NT2/D1 (cell line): ENCODE measurements at regions not wholly inside any gene's neighbourhood (a gene's known extent, or its start where the extent isn't known, plus 50 kb on each side); places are given as distances from the start of the nearest gene placed in this dataset.

Experiments
- SUZ12 ChIP-seq: IDR thresholded peaks from 2 replicates; pipeline ENCODE4 v1.6.1; 2011; ENCODE audit not compliant: insufficient read length, insufficient read depth; ENCODE audit errors: extremely low read depth
- YY1 ChIP-seq: IDR thresholded peaks from 2 replicates; pipeline ENCODE4 v1.6.1; 2011; ENCODE audit not compliant: insufficient read length, insufficient read depth
- ZNF274 ChIP-seq: IDR thresholded peaks from 2 replicates; pipeline ENCODE4 v1.6.1; 2011; ENCODE audit warnings: mild to moderate bottlenecking, low read depth, low read length

DNA sequence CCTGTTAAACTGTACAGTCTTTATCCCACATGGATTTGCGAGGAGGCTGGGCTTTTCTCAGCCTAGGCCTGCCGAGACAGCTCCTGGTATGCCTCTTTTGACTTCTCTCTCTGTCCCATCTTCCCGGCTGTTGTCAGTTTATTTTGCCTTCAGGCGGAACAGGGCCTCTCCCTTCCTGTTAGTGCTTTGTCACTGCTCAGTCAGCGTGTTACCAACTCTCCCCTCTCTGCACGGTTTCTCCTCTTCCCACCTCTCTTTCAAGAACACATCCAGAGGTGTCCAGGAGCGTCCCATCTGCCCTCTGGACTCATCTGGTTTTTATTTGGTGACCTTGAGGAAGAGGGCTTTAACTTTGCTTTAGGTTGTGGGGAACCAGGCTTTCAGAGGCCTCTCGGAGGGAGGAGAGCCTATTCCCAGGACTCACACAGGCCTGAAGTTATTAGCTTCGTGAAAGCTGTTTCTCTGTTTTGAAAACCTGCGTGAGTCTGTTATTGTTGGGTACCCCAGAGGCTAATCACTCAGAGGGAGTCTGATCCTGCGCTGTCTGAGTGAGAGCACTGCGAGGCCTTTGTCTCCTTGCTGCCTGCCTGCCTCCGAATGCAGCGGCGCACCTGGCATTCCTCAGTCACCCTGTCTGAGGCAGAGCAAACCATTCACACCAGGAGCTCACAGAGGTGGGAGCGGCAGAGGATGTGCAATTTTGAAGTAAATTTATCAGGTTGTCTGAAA is 234.4 kb upstream of the MPDZ start:
- no peak for TF ChIP-seq ZNF274
- TF ChIP-seq YY1: no peak
- no peak for TF ChIP-seq SUZ12
